ENCODE measurements at regions not wholly inside any gene's neighbourhood (a gene's known extent, or its start where the extent isn't known, plus 50 kb on each side); places are given as distances from the start of the nearest gene placed in this dataset.

DNA sequence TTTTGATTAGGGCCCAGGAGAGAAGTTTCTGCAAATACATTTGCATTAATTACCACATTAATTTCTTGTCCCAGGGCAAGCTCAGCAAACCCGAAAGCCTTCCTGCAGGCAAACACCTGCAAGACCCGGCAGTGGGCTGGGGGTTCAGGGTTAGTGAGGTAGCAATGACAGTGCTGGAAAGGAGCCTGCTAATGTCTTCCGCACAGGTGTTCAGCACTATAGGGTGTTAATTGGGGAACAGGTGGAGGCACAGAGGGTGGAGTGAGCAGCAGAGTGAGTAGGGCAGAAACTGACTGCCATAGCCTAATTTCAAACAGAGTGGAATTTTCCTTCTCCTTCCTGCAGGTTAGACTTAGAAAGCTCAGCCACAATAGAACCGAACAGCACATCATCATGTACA lies 50.9 kb upstream of the UBASH3B start:
- DNase-seq: no peak
- no peak overlapping the region for H3K4me3 ChIP-seq (ENCODE audit: low read length)
- no peaks in the 10 kb centered on the region for H3K9me2 ChIP-seq (replicated peaks; ENCODE audit: insufficient read depth, low read length)
- no peaks in the 10 kb centered on the region for H4K20me1 ChIP-seq (ENCODE audit: insufficient read depth, low read length)
- H3K27ac ChIP-seq (ENCODE audit: low read length): no peak overlapping the region
- no peaks in the 10 kb centered on the region for H3K79me2 ChIP-seq (ENCODE audit: low read length)
- H3K4me2 ChIP-seq (ENCODE audit: low read depth, low read length): no peak overlapping the region
- H3K9me3 ChIP-seq (replicated peaks; ENCODE audit: insufficient read depth, low read length): no peaks in the 10 kb centered on the region
- H3K36me3 ChIP-seq (replicated peaks; ENCODE audit: insufficient read depth, low read length): no peaks in the 10 kb centered on the region
- no peaks in the 10 kb centered on the region for H3K27me3 ChIP-seq (replicated peaks; ENCODE audit: insufficient read depth, low read length)
- no peak for TF ChIP-seq EZH2phosphoT487 (IDR thresholded peaks at IDR 0.05; ENCODE audit: low read length)
- no peak for TF ChIP-seq CTCF (IDR thresholded peaks at IDR 0.05; ENCODE audit: low read length)
- TF ChIP-seq EZH2 (optimal IDR thresholded peaks at IDR 0.05; ENCODE audit: low read depth, low read length): no peak
- H2AFZ ChIP-seq (ENCODE audit: low read length): no peak overlapping the region
- H3F3A ChIP-seq (ENCODE audit: insufficient read depth, low read length): no peaks in the 10 kb centered on the region
- H3K9ac ChIP-seq (ENCODE audit: low read length): no peak overlapping the region
- no peaks in the 10 kb centered on the region for H3K4me1 ChIP-seq (ENCODE audit: low read length)

DNA sequence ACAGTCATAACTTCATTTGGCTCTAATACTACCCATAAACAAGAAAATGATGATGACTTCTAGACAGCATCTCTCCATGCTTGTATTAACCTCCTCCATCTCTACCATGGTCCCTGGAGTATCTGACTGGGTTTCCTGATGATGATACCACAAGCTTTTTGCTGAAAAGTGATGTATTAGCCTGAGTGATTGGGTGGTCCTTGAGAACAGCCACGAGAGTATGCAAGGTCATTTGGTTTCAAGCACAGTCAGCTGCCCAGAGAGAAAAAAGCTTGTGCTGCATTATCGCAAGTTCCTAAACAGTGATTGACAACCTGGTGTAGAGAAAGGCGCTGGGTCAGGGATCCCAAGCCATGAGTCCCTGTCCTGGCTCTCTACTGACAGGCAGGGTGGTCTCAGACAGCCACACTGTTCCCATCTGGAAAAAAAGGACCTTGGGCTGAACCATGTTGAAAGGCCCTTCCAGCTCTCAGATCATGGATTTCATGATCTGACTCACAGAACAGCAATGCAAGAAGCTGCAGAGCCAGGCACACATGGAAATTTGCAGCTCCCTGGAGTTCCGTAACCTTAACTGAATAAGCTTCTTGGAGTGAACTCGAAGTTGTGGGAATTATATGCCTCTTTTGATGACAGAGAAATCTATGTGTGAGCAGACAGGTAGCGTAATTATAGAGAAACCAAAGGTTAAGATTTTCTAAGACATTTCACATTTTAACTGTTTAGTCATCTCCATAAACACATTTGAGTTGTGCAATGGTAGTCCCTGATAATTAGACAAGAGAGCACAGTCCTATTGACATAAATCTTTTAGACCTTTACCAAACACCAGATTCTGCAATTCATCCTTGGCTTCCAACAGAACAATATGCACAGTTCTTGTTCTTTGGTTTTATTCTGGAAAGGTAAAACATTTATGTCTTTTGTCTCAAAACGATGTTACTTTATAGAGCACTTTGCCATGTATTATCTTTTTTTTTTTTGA lies 54.1 kb upstream of the UBASH3B start:
- Histone ChIP-seq H3K27ac (ENCODE audit: low read length) (no peak overlapping the region), H3F3A (ENCODE audit: insufficient read depth, low read length) (no peaks in the 10 kb centered on the region), H3K79me2 (ENCODE audit: low read length) (no peaks in the 10 kb centered on the region), H3K9me2 (replicated peaks; ENCODE audit: insufficient read depth, low read length) (no peaks in the 10 kb centered on the region), H3K9ac (ENCODE audit: low read length) (no peak overlapping the region), H3K36me3 (replicated peaks; ENCODE audit: insufficient read depth, low read length) (no peaks in the 10 kb centered on the region), H3K4me3 (ENCODE audit: low read length) (no peak overlapping the region), H3K4me1 (ENCODE audit: low read length) (no peaks in the 10 kb centered on the region), H4K20me1 (ENCODE audit: insufficient read depth, low read length) (no peaks in the 10 kb centered on the region), H3K27me3 (replicated peaks; ENCODE audit: insufficient read depth, low read length) (no peaks in the 10 kb centered on the region), H3K9me3 (replicated peaks; ENCODE audit: insufficient read depth, low read length) (no peaks in the 10 kb centered on the region), H2AFZ (ENCODE audit: low read length) (no peak overlapping the region), H3K4me2 (ENCODE audit: low read depth, low read length) (no peak overlapping the region)
- TF ChIP-seq EZH2 (optimal IDR thresholded peaks at IDR 0.05; ENCODE audit: low read depth, low read length): no peak
- no peak for TF ChIP-seq EZH2phosphoT487 (IDR thresholded peaks at IDR 0.05; ENCODE audit: low read length)
- TF ChIP-seq CTCF (IDR thresholded peaks at IDR 0.05; ENCODE audit: low read length): no peak
- no peak for DNase-seq

GRCh38 chr11:122600290-122600689 lies 55.2 kb upstream of the UBASH3B start:
- no peaks in the 10 kb centered on the region for H3K79me2 ChIP-seq (ENCODE audit: low read length)
- no peak overlapping the region for H3K4me2 ChIP-seq (ENCODE audit: low read depth, low read length)
- no peak overlapping the region for H3K9ac ChIP-seq (ENCODE audit: low read length)
- H3K36me3 ChIP-seq (replicated peaks; ENCODE audit: insufficient read depth, low read length): no peaks in the 10 kb centered on the region
- H3K9me3 ChIP-seq (replicated peaks; ENCODE audit: insufficient read depth, low read length): no peaks in the 10 kb centered on the region
- no peaks in the 10 kb centered on the region for H3K9me2 ChIP-seq (replicated peaks; ENCODE audit: insufficient read depth, low read length)
- H3F3A ChIP-seq (ENCODE audit: insufficient read depth, low read length): no peaks in the 10 kb centered on the region
- no peaks in the 10 kb centered on the region for H3K27me3 ChIP-seq (replicated peaks; ENCODE audit: insufficient read depth, low read length)
- DNase-seq: no peak
- H3K4me3 ChIP-seq (ENCODE audit: low read length): no peak overlapping the region
- H4K20me1 ChIP-seq (ENCODE audit: insufficient read depth, low read length): no peaks in the 10 kb centered on the region
- H3K4me1 ChIP-seq (ENCODE audit: low read length): no peaks in the 10 kb centered on the region
- TF ChIP-seq EZH2phosphoT487 (IDR thresholded peaks at IDR 0.05; ENCODE audit: low read length): no peak
- no peak for TF ChIP-seq CTCF (IDR thresholded peaks at IDR 0.05; ENCODE audit: low read length)
- TF ChIP-seq EZH2 (optimal IDR thresholded peaks at IDR 0.05; ENCODE audit: low read depth, low read length): no peak
- H2AFZ ChIP-seq (ENCODE audit: low read length): no peak overlapping the region
- no peak overlapping the region for H3K27ac ChIP-seq (ENCODE audit: low read length)
